ENCODE measurements at regions not wholly inside any gene's neighbourhood (a gene's known extent, or its start where the extent isn't known, plus 50 kb on each side); places are given as distances from the start of the nearest gene placed in this dataset.

- Histone ChIP-seq H3K9me3 (ENCODE audit: insufficient read depth, low read depth, low read length) (no peaks in the 10 kb centered on the region), H3K27me3 (ENCODE audit: insufficient read depth, low read length) (no peaks in the 10 kb centered on the region), H3K79me2 (ENCODE audit: insufficient read depth, low read length) (no peaks in the 10 kb centered on the region), H3K4me3 (ENCODE audit: insufficient read depth, low read depth, low read length) (no peak overlapping the region), H3K4me2 (ENCODE audit: low read length) (no peak overlapping the region), H3K36me3 (ENCODE audit: insufficient read depth, low read length) (no peaks in the 10 kb centered on the region), H3K4me1 (ENCODE audit: insufficient read depth, low read length) (no peaks in the 10 kb centered on the region), H2AFZ (ENCODE audit: low read depth, low read length) (peak overlapping the region; percentile 41), H4K20me1 (ENCODE audit: insufficient read depth, low read length) (no peaks in the 10 kb centered on the region), H3K9ac (ENCODE audit: low read length) (no peak overlapping the region), H3K27ac (ENCODE audit: low read depth, low read length) (no peak overlapping the region)
- peaks cover 20% of the 10 kb centered on the region for H3K27me3 Mint-ChIP-seq (ENCODE audit: low read depth, unreplicated experiment)
- H3K9me3 Mint-ChIP-seq (ENCODE audit: unreplicated experiment): peaks cover 3% of the 10 kb centered on the region
- H3K27ac Mint-ChIP-seq (ENCODE audit: unreplicated experiment): no peak overlapping the region
- no peaks in the 10 kb centered on the region for H3K4me1 Mint-ChIP-seq (ENCODE audit: low read depth, unreplicated experiment)
- DNase-seq (ENCODE audit: low read depth) (no peak), FAIRE-seq (no peak)
- no peaks in the 10 kb centered on the region for H3K36me3 Mint-ChIP-seq (ENCODE audit: low read depth, unreplicated experiment)
- peak overlapping the region; percentile 30 for H3K4me3 Mint-ChIP-seq (ENCODE audit: unreplicated experiment)
- TF ChIP-seq EZH2 (IDR thresholded peaks at IDR 0.05; ENCODE audit: insufficient read depth, low read length) (no peak), CTCF (IDR thresholded peaks at IDR 0.05; ENCODE audit: insufficient read depth, low read depth, low read length) (no peak)
These were observed 69.0 kb upstream of the CLMN start for GRCh38 chr14:95388699-95389098.

DNA sequence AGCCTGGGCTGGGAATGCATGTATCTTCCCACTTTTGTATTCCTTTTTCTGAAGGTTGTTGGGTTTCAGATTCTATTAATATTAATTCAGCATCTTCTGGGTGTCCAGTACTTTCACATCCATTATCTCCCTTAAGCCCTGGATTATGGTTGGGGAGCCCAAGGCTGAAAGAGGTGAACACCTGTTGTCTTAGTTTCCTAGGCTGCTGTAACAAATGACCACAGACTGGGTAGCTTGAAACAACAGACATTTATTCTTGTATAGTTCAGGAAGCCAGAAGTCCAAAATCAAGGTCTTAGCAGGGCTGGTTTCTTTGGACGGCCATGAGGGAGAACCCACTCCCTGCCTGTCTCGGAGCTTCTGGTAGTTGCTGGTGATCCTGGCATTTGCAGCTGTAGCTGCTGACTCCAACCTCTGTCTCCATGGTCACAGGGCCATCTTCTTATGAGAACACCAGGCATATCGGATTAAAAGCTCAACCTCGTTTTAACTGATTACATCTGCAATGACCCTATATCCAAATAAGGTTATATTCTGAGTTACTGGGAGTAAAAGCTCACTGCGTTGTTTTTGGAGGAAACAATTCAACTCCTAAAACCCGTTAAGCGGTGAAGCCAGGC lies 68.2 kb upstream of the CLMN start:
- Mint-ChIP-seq H3K4me1 (ENCODE audit: low read depth, unreplicated experiment) (no peaks in the 10 kb centered on the region), H3K27me3 (ENCODE audit: low read depth, unreplicated experiment) (peaks cover 22% of the 10 kb centered on the region), H3K27ac (ENCODE audit: unreplicated experiment) (no peak overlapping the region), H3K4me3 (ENCODE audit: unreplicated experiment) (no peak overlapping the region), H3K36me3 (ENCODE audit: low read depth, unreplicated experiment) (no peaks in the 10 kb centered on the region), H3K9me3 (ENCODE audit: unreplicated experiment) (peaks cover 3% of the 10 kb centered on the region)
- no peak overlapping the region for H3K9ac ChIP-seq (ENCODE audit: low read length)
- no peaks in the 10 kb centered on the region for H3K36me3 ChIP-seq (ENCODE audit: insufficient read depth, low read length)
- H3K79me2 ChIP-seq (ENCODE audit: insufficient read depth, low read length): no peaks in the 10 kb centered on the region
- no peaks in the 10 kb centered on the region for H4K20me1 ChIP-seq (ENCODE audit: insufficient read depth, low read length)
- no peak overlapping the region for H3K4me3 ChIP-seq (ENCODE audit: insufficient read depth, low read depth, low read length)
- no peaks in the 10 kb centered on the region for H3K27me3 ChIP-seq (ENCODE audit: insufficient read depth, low read length)
- no peak for FAIRE-seq
- no peak overlapping the region for H3K4me2 ChIP-seq (ENCODE audit: low read length)
- no peak for DNase-seq (ENCODE audit: low read depth)
- no peaks in the 10 kb centered on the region for H3K9me3 ChIP-seq (ENCODE audit: insufficient read depth, low read depth, low read length)
- no peak for TF ChIP-seq CTCF (IDR thresholded peaks at IDR 0.05; ENCODE audit: insufficient read depth, low read depth, low read length)
- TF ChIP-seq EZH2 (IDR thresholded peaks at IDR 0.05; ENCODE audit: insufficient read depth, low read length): no peak
- no peak overlapping the region for H2AFZ ChIP-seq (ENCODE audit: low read depth, low read length)
- no peak overlapping the region for H3K27ac ChIP-seq (ENCODE audit: low read depth, low read length)
- no peaks in the 10 kb centered on the region for H3K4me1 ChIP-seq (ENCODE audit: insufficient read depth, low read length)

DNA sequence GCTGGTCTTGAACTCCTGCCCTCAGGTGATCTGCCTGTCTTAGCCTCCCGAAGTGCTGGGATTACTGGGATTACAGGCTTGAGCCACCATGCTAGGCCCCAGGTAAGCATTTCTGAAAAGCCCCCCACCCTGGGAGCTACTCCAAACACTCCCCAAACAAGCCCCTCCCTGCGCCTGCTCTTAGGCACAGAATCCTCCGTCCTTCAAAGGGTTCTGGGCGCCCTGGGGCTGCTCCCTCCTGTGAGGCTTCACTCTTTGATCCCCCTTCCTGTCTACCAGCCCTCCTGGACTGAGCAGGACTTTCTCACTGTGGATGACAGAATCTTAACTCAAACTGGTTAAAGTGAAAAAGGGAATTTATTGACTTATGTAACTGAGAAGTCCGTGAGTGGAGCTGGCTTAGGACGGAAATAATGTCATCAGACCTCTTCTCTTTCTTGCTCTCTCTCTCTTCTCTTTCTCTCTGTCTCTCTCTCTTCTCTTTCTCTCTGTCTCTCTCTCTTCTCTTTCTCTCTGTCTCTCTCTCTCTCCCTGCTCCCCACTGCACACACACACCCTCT lies 66.9 kb upstream of the CLMN start:
- Histone ChIP-seq H3K79me2 (ENCODE audit: insufficient read depth, low read length) (no peaks in the 10 kb centered on the region), H3K27ac (ENCODE audit: low read depth, low read length) (no peak overlapping the region), H3K9ac (ENCODE audit: low read length) (no peak overlapping the region), H2AFZ (ENCODE audit: low read depth, low read length) (no peak overlapping the region), H4K20me1 (ENCODE audit: insufficient read depth, low read length) (no peaks in the 10 kb centered on the region), H3K27me3 (ENCODE audit: insufficient read depth, low read length) (no peaks in the 10 kb centered on the region), H3K4me3 (ENCODE audit: insufficient read depth, low read depth, low read length) (no peak overlapping the region), H3K9me3 (ENCODE audit: insufficient read depth, low read depth, low read length) (no peaks in the 10 kb centered on the region), H3K4me2 (ENCODE audit: low read length) (no peak overlapping the region), H3K36me3 (ENCODE audit: insufficient read depth, low read length) (no peaks in the 10 kb centered on the region), H3K4me1 (ENCODE audit: insufficient read depth, low read length) (no peaks in the 10 kb centered on the region)
- FAIRE-seq: no peak
- TF ChIP-seq EZH2 (IDR thresholded peaks at IDR 0.05; ENCODE audit: insufficient read depth, low read length) (no peak), CTCF (IDR thresholded peaks at IDR 0.05; ENCODE audit: insufficient read depth, low read depth, low read length) (no peak)
- Mint-ChIP-seq H3K4me1 (ENCODE audit: low read depth, unreplicated experiment) (no peaks in the 10 kb centered on the region), H3K27ac (ENCODE audit: unreplicated experiment) (no peak overlapping the region), H3K36me3 (ENCODE audit: low read depth, unreplicated experiment) (no peaks in the 10 kb centered on the region), H3K27me3 (ENCODE audit: low read depth, unreplicated experiment) (peaks cover 26% of the 10 kb centered on the region), H3K9me3 (ENCODE audit: unreplicated experiment) (peaks cover 9% of the 10 kb centered on the region), H3K4me3 (ENCODE audit: unreplicated experiment) (no peak overlapping the region)
- no peak for DNase-seq (ENCODE audit: low read depth)
